CD14-positive monocyte (primary cell): ENCODE measurements at regions not wholly inside any gene's neighbourhood (a gene's known extent, or its start where the extent isn't known, plus 50 kb on each side); places are given as distances from the start of the nearest gene placed in this dataset.

Experiments
- DNase-seq, 3 donors: peaks; one replicate each; pipeline ENCODE4 v3.0.0-alpha.2; 2011 to 2022
- H2AFZ ChIP-seq: 2 replicates; pipeline ENCODE4 v1.6.0; 2012; ENCODE audit warnings: mild to moderate bottlenecking, low read depth, low read length, inconsistent platforms; ENCODE audit not compliant: insufficient read depth, poor library complexity, severe bottlenecking
- H3K27ac ChIP-seq, 2 donors: 1 replicate in 1 of 2; 2 replicates in 1 of 2; pipeline ENCODE4 v1.5.1; 2012 to 2013; ENCODE audit warnings: low read length in 2 of 2, control low read depth in 1 of 2, inconsistent platforms in 1 of 2, low read depth in 1 of 2, mild to moderate bottlenecking in 1 of 2
- H3K27me3 ChIP-seq, 2 donors: one replicate each; pipeline versions ENCODE4 v1.6.0 to v1.6.1; 2011 to 2013; ENCODE audit warnings: low read length in 2 of 2; ENCODE audit not compliant: control insufficient read depth in 2 of 2, insufficient read depth in 2 of 2
- H3K36me3 ChIP-seq, 2 donors: replicated peaks in 1 of 2; 1 replicate in 1 of 2; 2 replicates in 1 of 2; pipeline versions ENCODE4 v1.5.1 to v1.6.1; 2012 to 2013; ENCODE audit warnings: low read length in 2 of 2, control low read depth in 1 of 2, inconsistent platforms in 1 of 2, mild to moderate bottlenecking in 1 of 2; ENCODE audit not compliant: insufficient read depth in 2 of 2, control insufficient read depth in 1 of 2
- H3K4me1 ChIP-seq, 2 donors: 1 replicate in 1 of 2; 2 replicates in 1 of 2; pipeline versions ENCODE4 v1.5.1 to v1.6.1; 2012 to 2013; ENCODE audit warnings: low read length in 2 of 2, control low read depth in 1 of 2, inconsistent platforms in 1 of 2, mild to moderate bottlenecking in 1 of 2, moderate library complexity in 1 of 2; ENCODE audit not compliant: insufficient read depth in 2 of 2, control insufficient read depth in 1 of 2
- H3K4me2 ChIP-seq: replicated peaks from 2 replicates; pipeline ENCODE3; 2012; ENCODE audit warnings: low read length, moderate library complexity, mild to moderate bottlenecking; ENCODE audit not compliant: poor library complexity, severe bottlenecking; ENCODE audit errors: extremely low read depth
- H3K4me3 ChIP-seq, 3 experiments: fragments of 200-600 bp in 1 of 3; sonication (generic) in 1 of 3; replicated peaks in 1 of 3; 1 replicate in 2 of 3; 2 replicates in 1 of 3; pipeline ENCODE4 v1.5.1; 2011 to 2013; ENCODE audit warnings: low read length in 3 of 3, mild to moderate bottlenecking in 3 of 3, control low read depth in 2 of 3, low read depth in 2 of 3, inconsistent platforms in 1 of 3, moderate library complexity in 1 of 3
- H3K79me2 ChIP-seq: 2 replicates; pipeline ENCODE4 v1.6.0; 2012; ENCODE audit warnings: mild to moderate bottlenecking, control low read depth, inconsistent platforms, low read length, moderate library complexity; ENCODE audit not compliant: insufficient read depth
- H3K9ac ChIP-seq: 2 replicates; pipeline ENCODE4 v1.6.0; 2017; ENCODE audit warnings: low read length, mild to moderate bottlenecking; ENCODE audit not compliant: insufficient read depth, poor library complexity, severe bottlenecking
- H3K9me3 ChIP-seq, 2 donors: replicated peaks in 1 of 2; 1 replicate in 1 of 2; 2 replicates in 1 of 2; pipeline versions ENCODE4 v1.5.1 to v1.6.1; 2012 to 2013; ENCODE audit warnings: low read length in 2 of 2, control low read depth in 1 of 2; ENCODE audit not compliant: control insufficient read depth in 1 of 2, insufficient read depth in 1 of 2
- H4K20me1 ChIP-seq: 2 replicates; pipeline ENCODE4 v1.6.0; 2012; ENCODE audit warnings: mild to moderate bottlenecking, low read length, control low read depth, moderate library complexity; ENCODE audit not compliant: insufficient read depth
- H3K27ac Mint-ChIP-seq, 7 donors: one replicate each; pipeline ENCODE4 v1.8.0; 2020; ENCODE audit warnings: mild to moderate bottlenecking in 7 of 7, mixed read lengths in 7 of 7, moderate library complexity in 6 of 7, inconsistent platforms in 2 of 7
- H3K27me3 Mint-ChIP-seq, 3 donors: one replicate each; pipeline ENCODE4 v1.8.0; 2021 to 2022; ENCODE audit warnings: low read depth in 3 of 3, mild to moderate bottlenecking in 3 of 3, mixed read lengths in 3 of 3, moderate library complexity in 3 of 3, inconsistent platforms in 1 of 3
- H3K36me3 Mint-ChIP-seq, 2 donors: one replicate each; pipeline ENCODE4 v1.8.0; 2020; ENCODE audit warnings: mixed read lengths in 2 of 2, inconsistent platforms in 1 of 2, mild to moderate bottlenecking in 1 of 2
- H3K4me1 Mint-ChIP-seq: one replicate; pipeline ENCODE4 v1.8.0; 2020; ENCODE audit warnings: mild to moderate bottlenecking, mixed read lengths
- H3K4me3 Mint-ChIP-seq, 2 donors: one replicate each; pipeline ENCODE4 v1.8.0; 2020; ENCODE audit warnings: mild to moderate bottlenecking in 2 of 2, mixed read lengths in 2 of 2, moderate library complexity in 1 of 2
- H3K9me3 Mint-ChIP-seq, 7 donors: one replicate each; pipeline ENCODE4 v1.8.0; 2020 to 2022; ENCODE audit warnings: mixed read lengths in 7 of 7, mild to moderate bottlenecking in 6 of 7, moderate library complexity in 6 of 7, inconsistent platforms in 2 of 7
- CTCF ChIP-seq: fragments of 200-600 bp; IDR thresholded peaks from one replicate; pipeline ENCODE4 v1.8.0; 2022; ENCODE audit warnings: antibody characterized with exemption, mild to moderate bottlenecking
- WGBS: methylation state at CpG from one replicate; pipeline ENCODE4 v1.1.5; 2013; ENCODE audit warnings: missing lambda C conversion rate; ENCODE audit not compliant: insufficient coverage; 5-methylcytosine and 5-hydroxymethylcytosine counted together
- intact Hi-C, 2 donors: fragments of 100-400 bp; cut with micrococcal nuclease; formaldehyde crosslinking; loops; one replicate each; pipeline versions ENCODE4 v1.15.0 to v1.15.1; 2023

GRCh38 chr2:225158360-225158759 is 116.1 kb upstream of the DOCK10 start:
- Histone ChIP-seq H2AFZ (no peak overlapping the region), H3K4me2 (no peak overlapping the region), H3K4me1 (no peaks in the 10 kb centered on the region), H3K79me2 (no peaks in the 10 kb centered on the region), H4K20me1 (no peaks in the 10 kb centered on the region), H3K4me3 (no peak overlapping the region), H3K9me3 (no peaks in the 10 kb centered on the region), H3K36me3 (no peaks in the 10 kb centered on the region), H3K9ac (no peak overlapping the region), H3K27me3 (no peaks in the 10 kb centered on the region), H3K27ac (no peak overlapping the region)
- Mint-ChIP-seq H3K4me1 (no peaks in the 10 kb centered on the region), H3K4me3 (no peak overlapping the region), H3K9me3 (peaks cover 0 to 10% (median 2%) of the 10 kb centered on the region in 7 donors), H3K36me3 (no peaks in the 10 kb centered on the region), H3K27me3 (peaks cover 0 to 4% (median 0%) of the 10 kb centered on the region in 3 donors), H3K27ac (no peak overlapping the region)
- intact Hi-C loops: no loop called here
- TF ChIP-seq CTCF: no peak
- DNase-seq: no peak

- no peaks in the 10 kb centered on the region for H3K27me3 ChIP-seq
- DNase-seq: no peak
- H3K9me3 Mint-ChIP-seq: peaks cover 0 to 11% (median 2%) of the 10 kb centered on the region in 7 donors
- H3K4me2 ChIP-seq: no peak overlapping the region
- no peaks in the 10 kb centered on the region for H3K9me3 ChIP-seq
- no peak overlapping the region for H2AFZ ChIP-seq
- no peak overlapping the region for H3K4me3 Mint-ChIP-seq
- no peaks in the 10 kb centered on the region for H4K20me1 ChIP-seq
- no peaks in the 10 kb centered on the region for H3K4me1 Mint-ChIP-seq
- no peaks in the 10 kb centered on the region for H3K79me2 ChIP-seq
- no peak overlapping the region for H3K27ac ChIP-seq
- WGBS: 0% methylated on average over 1 of the region's 4 CpGs
- no peaks in the 10 kb centered on the region for H3K4me1 ChIP-seq
- TF ChIP-seq CTCF: no peak
- intact Hi-C loops: no loop called here
- H3K36me3 ChIP-seq: no peaks in the 10 kb centered on the region
- H3K9ac ChIP-seq: no peak overlapping the region
- H3K27me3 Mint-ChIP-seq: peaks cover 0 to 4% (median 0%) of the 10 kb centered on the region in 3 donors
- H3K27ac Mint-ChIP-seq: no peak overlapping the region
- H3K36me3 Mint-ChIP-seq: no peaks in the 10 kb centered on the region
- H3K4me3 ChIP-seq: no peak overlapping the region
These were observed 114.7 kb upstream of the DOCK10 start for GRCh38 chr2:225156853-225157451.
